Sigmoid colon (tissue), 4 donors: ENCODE measurements at regions not wholly inside any gene's neighbourhood (a gene's known extent, or its start where the extent isn't known, plus 50 kb on each side); places are given as distances from the start of the nearest gene placed in this dataset.

Experiments
- CTCF ChIP-seq, 4 experiments: fragments of 450-650 bp in 3 of 4; fragments of 200-600 bp in 1 of 4; IDR thresholded peaks; one replicate each; pipeline ENCODE4 v1.5.1; 2016 to 2019; ENCODE audit warnings: antibody characterized with exemption in 4 of 4, mild to moderate bottlenecking in 3 of 4, moderate library complexity in 2 of 4
- EP300 ChIP-seq, 4 donors: sonication (generic); formaldehyde crosslinking; IDR thresholded peaks; one replicate each; pipeline ENCODE4 v1.6.1; 2017; ENCODE audit warnings: antibody characterized with exemption in 4 of 4

GRCh38 chr5:27784317-27784716, 745.9 kb upstream of the CDH9 start:
- TF ChIP-seq EP300 (IDR thresholded peaks at IDR 0.05) (no peak), CTCF (IDR thresholded peaks at IDR 0.05) (no peak)
